ENCODE measurements at regions not wholly inside any gene's neighbourhood (a gene's known extent, or its start where the extent isn't known, plus 50 kb on each side); places are given as distances from the start of the nearest gene placed in this dataset.

- TF ChIP-seq CTCF (conservative IDR thresholded peaks at IDR 0.05 in 1 of 2, IDR thresholded peaks at IDR 0.05 in 1 of 2; ENCODE audit: low read depth in 1 of 2, low read length in 2 of 2) = no peak
- TF ChIP-seq EZH2 (IDR thresholded peaks at IDR 0.05; ENCODE audit: low read length, missing control alignments) = no peak
Measured at GRCh38 chr3:135581806-135582205, 383.7 kb upstream of the PPP2R3A start.
